Stimulated activated CD8-positive, alpha-beta memory T cell treated with anti-CD3 and anti-CD28 coated beads, Interleukin-4, amount 100 ng/mL, for 24 hours (primary cell): ENCODE measurements at regions not wholly inside any gene's neighbourhood (a gene's known extent, or its start where the extent isn't known, plus 50 kb on each side); places are given as distances from the start of the nearest gene placed in this dataset.

Source experiments
- DNase-seq: peaks from one replicate; pipeline ENCODE4 v3.0.0-alpha.2; 2020; ENCODE audit warnings: low read depth

DNA sequence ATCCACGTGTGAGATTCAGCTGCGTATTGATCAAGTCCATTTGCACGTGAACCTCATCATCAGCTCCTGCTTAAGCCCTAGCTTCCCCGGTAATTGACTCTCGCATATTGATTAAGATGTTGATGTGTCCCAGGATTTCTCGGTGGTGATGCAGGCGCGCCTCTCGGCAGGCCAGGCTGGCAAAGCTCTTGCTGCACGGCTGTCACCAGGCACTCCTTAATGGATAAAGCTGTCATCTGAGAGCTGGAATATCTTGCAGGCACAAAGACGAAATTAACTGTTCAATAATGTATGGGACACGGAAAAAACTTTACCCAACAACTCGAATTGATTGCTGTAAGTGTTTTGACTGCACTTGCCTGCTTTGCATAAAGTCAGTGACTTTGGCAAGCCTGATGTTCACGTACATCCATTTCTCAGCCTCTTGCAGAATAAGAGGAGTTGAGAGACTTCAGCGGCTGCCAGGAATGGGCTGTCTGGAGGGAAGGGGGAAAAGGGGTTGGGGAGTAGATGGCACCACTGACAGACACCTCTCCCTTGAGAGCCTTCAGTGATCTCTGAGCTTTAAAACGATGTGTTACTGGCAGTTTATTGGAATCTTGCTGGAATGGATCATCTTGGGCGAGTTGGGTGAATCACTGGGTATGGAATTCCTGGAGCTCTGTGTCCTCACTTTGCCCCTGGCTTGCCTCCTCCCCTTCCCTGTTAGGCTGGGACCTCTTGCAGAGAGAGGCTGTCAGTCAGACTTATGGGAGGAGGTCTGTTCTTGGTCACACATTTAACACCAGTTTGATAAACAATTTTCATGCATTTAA lies 650.3 kb downstream of the CCDC171 start:
- no peak for DNase-seq

DNA sequence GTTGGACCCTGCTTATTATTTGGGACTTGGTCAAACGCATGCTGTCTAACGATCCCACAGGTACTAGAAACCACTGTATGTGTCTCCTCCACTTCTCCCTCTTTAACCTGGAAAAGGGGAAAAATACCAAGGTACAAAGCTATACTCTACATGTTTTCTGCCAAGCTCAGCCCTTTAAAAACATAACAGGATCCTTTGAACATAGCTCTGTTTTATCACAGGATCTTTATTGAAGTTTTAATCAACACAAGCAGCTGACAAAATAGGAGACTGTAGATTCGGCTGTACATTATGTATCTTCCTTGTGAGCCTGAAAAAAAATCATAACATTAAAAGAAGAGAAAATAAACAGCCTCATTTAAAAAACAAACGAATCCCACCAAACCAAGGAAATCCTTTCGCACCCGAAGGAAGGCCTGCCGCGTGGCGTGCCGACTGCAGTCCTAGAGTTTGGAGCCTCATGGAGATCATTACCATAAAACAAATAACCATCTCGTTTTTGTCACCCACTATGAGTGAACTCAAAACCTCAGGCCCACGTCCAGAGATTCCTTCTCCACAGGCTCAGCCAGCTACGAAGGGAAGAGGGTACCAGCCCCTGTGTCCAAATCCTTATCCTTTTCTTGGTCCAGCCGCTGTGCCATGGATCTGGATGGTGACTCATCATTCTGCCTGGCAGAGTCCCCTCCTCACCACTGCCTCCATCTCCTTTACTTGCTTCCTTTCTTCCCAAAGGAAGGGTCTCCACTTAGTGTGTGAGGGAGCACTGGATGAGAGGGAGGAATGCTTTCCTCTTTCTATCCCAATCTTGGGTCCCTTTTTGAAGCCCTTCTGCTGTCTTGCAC lies 651.1 kb downstream of the CCDC171 start:
- DNase-seq = no peak

GRCh38 chr9:16205455-16205854 lies 652.6 kb downstream of the CCDC171 start:
- no peak for DNase-seq

DNA sequence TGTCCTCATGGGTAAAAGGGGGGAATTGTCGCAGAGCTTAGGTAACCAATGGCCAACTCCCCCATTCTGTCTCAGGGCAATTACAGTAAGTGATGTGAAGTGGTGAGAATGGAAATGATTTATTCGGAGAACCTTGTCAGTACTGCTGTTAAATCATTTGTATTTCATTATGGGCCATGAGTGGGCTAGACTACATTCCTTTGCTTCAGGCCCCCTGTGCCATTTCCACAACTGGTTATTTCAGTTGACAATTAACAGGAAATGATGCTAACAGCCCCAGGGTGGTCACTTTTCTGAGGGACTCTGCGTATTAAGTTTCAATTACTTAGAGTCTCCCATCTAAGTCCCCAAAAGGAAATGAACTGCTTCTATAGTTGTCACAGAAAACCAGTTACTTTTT lies 653.7 kb downstream of the CCDC171 start:
- no peak for DNase-seq

DNA sequence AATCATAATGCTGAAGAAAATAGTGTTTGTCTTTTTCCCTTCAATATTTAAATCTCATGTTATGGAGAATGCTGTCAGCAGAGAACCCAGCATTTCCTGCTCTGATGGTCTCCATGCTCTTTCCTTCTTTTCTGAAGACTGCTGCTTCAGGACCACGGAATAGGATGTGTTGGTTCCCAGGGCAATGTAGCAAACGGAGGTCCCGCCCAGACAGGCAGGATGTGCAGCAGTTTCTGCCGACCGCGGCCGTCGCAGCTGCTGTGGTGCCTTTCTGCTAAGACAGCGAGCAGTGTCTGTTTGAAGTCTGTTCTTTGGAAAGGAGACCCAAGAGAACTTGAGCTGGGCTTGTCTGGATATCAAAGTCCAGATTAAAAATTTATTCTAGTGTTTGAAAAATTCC lies 654.3 kb downstream of the CCDC171 start:
- no peak for DNase-seq

DNA sequence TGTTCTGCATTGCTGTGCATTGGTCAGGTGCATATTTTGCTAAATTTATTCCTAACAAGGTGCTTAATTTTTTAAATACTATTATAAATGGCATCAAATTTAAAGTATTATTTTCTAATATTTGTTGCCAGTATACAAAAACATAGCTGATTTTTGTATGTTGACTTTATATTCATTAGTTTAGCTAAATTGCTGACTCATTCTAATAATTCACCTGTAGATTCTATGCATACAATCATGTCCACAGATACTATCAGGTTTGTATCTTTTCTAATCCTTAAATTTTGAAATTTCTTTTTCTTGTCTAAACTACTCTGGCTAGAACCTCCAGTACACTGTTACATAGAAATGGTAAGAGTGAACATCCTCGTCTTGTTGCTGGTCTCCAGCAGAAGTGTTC lies 657.6 kb downstream of the CCDC171 start:
- no peak for DNase-seq

DNA sequence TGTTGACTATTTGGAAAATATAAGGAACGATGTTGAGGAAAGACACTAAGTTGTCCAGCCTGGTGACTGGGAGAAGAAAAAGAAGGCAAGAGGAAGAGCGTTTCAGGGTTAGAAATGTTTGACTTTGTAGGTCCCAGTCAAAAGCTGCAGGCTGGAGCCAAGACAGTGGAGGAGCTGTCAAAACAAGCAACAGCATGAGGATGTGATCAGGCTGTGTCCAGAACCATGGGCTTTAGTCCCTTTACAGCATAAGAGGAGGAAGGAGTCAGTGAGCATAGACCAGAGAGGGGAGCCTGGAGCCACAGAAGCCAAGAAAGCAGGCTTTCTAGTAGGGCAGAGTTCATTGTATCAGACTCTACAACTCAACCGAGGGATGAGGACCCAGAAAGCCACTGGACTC lies 658.5 kb downstream of the BNC2 start:
- DNase-seq = no peak

- no peak for DNase-seq
Measured at GRCh38 chr9:16213781-16214515, 656.5 kb downstream of the BNC2 start.

DNA sequence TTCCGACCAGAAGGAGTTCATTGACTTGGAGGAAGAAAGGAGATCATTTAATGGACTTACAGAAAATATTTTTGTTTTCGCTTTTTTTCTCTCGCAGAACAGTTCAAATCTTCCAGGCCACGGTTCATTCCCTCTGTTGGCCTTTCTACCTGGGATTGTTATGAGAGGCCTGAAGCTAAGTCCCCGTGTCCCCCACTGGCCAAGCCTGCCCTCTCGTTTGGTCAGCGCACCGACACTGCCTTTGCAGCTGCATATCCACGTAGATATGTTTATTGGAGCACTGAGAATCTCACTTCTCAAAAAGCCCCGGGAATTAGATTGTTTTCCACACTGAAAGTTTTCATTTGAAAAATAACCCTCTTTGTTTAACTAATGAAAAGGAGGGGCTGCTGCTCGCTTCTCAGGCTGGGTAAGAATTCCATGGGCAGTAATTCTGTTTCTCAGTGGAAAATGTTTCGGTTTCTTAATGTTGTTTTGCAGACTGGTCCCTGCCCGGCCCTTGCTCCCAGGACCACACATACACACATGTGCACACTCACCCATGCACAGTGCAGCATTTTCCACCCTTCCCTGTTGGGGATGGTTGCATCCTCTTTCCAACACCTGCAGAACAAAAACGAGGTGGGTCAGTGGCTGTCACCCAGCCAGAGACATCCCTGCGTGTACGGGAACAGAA lies 655.7 kb downstream of the BNC2 start:
- DNase-seq = no peak

- no peak for DNase-seq
Measured at GRCh38 chr9:16215353-16215680, 655.2 kb downstream of the BNC2 start.

GRCh38 chr9:16217943-16218701 lies 652.3 kb downstream of the BNC2 start:
- DNase-seq = no peak

GRCh38 chr9:16221366-16221765 lies 649.1 kb downstream of the BNC2 start:
- no peak for DNase-seq

DNA sequence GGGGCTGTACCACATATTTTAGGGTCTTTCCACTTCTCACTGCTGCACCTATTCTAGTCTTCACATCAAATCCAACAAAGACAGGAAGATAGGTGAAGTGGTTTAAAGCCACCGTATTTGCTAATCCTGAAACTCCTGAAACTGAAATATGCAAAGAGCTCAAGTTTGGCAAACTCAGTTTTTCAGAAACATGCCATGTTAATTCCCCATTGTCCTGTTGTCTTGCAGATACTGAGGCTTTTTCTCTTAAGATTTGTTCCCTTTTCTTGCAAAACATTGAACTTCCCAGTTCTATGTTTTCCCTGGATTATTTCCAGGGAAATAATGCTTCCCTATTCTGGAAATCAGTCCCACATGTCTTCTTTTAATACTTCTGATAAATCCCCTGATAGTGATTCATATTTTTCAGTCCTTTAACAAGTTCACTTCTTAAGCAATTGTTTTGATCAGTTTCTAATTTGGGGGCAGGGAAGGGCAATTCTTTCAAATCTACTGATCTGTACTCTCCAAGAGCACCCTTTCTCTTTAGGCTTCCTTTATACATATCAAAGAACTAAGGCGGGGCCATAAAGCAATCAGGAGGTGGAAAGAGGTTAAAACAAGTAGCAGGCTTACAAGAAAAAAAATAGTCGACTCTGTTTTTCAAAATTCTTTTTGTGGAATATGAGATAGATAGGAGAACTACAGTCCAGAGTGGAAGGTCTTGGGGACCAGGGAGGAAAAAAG lies 648.5 kb downstream of the BNC2 start:
- DNase-seq = no peak

- no peak for DNase-seq
Measured at GRCh38 chr9:16223074-16223871, 647.2 kb downstream of the BNC2 start.

DNA sequence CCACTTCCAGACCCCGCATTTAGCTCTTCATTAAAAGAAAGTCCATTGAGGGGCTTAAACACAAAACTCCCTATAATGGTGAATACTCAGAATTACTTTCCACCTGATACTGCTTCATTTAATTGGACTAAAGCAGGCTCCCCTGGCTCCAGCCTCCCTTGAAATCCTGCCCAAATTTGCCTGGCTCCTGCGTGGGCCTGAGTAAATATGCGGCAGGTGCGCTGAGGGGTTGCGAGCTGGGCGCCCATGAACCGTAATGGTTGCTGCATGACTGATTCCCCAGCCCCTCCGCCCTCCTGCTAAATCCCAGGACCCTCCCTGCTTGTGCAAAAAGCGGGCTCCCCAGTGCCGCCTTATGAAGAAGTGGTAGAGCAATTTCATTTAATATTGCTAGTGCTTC lies 639.7 kb downstream of the BNC2 start:
- DNase-seq = no peak

- no peak for DNase-seq
Measured at GRCh38 chr9:16236311-16236710, 634.2 kb downstream of the BNC2 start.

DNA sequence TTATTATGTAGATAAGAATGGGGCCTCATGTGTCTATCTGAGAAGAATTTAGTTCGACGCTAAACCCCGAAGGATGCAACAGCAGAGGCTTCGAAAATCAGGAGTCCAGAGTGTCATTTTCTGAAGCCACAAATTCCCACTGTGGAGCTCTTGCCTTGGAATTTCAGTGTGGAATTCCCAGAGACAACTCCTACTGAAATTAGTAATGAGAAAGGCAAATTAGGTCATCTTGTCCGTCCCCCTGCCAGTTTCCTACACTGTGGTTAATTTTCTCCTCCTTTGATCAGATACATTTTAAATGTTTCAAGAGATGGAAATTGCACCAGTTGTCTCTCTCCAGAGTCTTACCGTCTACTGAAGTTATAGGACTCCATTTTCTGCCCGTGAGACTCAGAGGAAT lies 633.6 kb downstream of the BNC2 start:
- no peak for DNase-seq

DNA sequence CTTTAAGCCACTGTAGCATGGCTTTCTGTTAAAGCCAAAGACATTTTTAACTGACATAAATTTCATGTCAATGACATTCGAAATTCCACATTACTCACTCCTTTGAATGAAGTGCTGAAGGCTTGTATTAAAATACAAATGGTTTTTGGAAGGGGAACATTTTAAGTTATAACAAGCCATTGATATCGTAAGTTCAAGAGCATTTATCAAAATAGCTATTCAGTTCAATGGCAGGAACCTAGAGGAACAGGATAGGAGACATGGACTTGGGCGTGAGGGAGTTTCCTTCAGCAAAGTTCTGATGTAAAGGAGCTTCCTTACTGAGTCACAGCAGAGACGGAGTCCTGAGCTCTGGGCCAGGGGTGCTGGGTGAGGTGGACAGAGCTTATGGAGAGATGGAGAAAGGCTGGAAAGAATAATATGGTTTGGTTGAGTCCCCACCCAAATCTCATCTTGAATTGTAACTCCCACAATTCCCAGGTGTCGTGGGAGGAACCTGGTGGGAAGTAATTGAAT lies 631.8 kb downstream of the BNC2 start:
- DNase-seq = no peak

- DNase-seq = no peak
Measured at GRCh38 chr9:16241231-16241630, 629.2 kb downstream of the BNC2 start.

DNA sequence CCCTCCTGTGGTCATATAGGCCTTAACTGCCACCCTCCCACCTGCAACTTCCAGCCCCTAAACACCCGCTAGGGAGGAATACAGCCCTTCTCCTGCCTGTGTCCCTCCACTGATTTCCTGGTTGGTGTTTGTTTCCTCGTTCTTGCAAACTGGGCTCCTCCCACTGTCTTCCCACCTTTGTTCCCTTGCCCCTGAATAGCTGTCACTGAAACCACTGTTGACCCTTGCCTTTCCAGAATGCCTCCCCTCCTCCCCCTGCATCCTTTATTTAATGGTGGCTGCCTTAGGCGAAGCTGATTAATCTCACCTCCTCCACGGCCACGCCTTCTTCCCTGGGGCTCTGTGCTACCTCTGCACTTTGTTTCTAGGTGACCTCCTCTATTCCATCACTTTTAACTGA lies 626.7 kb downstream of the BNC2 start:
- no peak for DNase-seq
